Activated T-cell treated with anti-CD3 and anti-CD28 coated beads, Interleukin-2, amount 50 U/mL, for 4 hours (primary cell): ENCODE measurements at regions not wholly inside any gene's neighbourhood (a gene's known extent, or its start where the extent isn't known, plus 50 kb on each side); places are given as distances from the start of the nearest gene placed in this dataset.

ENCODE experiments used
- ATAC-seq, 2 donors: fragments of 200-7000 bp; cut with Tn5 transposase; one replicate each; pipeline ENCODE4 v1.10.0; 2021
- DNase-seq: peaks from one replicate; pipeline ENCODE4 v3.0.0-alpha.2; 2020
- H3K27me3 Mint-ChIP-seq: one replicate; pipeline ENCODE4 v1.8.0; 2021; ENCODE audit warnings: low read depth, mixed read lengths
- H3K36me3 Mint-ChIP-seq: one replicate; pipeline ENCODE4 v1.8.0; 2022; ENCODE audit warnings: mixed read lengths; ENCODE audit not compliant: insufficient read depth
- H3K4me1 Mint-ChIP-seq: one replicate; pipeline ENCODE4 v1.8.0; 2021; ENCODE audit warnings: low read depth, mixed read lengths
- H3K4me3 Mint-ChIP-seq: one replicate; pipeline ENCODE4 v1.8.0; 2021; ENCODE audit warnings: mild to moderate bottlenecking, moderate library complexity, mixed read lengths
- H3K9me3 Mint-ChIP-seq: one replicate; pipeline ENCODE4 v1.8.0; 2021; ENCODE audit warnings: mixed read lengths

DNA sequence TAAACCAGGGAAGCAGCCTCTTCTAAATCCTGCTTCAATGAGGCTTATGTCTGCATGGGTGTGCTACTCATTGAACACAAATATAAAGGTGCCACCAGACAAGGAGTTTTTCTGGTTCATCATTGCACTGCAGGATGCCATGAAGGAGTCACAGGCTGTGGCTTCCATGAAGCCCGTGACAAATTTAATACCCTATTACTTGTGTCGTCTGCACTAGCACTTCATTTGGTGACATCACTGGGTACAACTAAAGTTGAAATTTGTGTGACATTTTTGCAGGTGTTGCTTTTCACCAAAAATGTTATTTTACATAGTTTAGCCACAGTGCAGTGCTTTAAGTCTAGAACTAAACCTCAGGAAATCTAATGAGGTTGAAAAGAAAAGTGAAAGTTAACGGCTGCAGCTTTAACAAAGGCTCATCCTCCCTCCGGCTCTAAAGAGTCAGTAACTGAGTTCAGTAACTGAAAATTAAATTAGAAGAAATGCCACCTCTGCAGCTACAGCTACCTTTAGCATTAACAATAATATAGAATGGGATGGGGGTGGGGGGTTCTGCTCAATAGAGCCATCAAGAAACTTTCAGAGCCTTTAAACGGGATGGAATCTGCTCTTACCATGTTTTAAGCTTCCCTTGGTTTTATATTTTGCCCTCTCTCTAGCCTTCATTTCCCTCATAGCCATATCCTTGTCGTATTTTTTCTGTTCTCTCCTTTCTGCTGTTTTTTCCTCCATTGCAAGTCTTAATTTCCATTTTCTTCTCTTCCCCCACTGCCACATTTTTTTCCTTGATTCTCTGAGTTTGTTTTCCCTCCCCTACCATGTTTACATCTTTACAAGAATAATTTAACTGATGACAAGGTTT lies 233.8 kb upstream of the TMEM161B start:
- H3K9me3 Mint-ChIP-seq = no peaks in the 10 kb centered on the region
- H3K27me3 Mint-ChIP-seq = peaks cover 2% of the 10 kb centered on the region
- peak overlapping the region; percentile 86 for H3K4me3 Mint-ChIP-seq
- no peaks in the 10 kb centered on the region for H3K36me3 Mint-ChIP-seq
- peak; percentile 65 to 80 for ATAC-seq
- no peak for DNase-seq
- H3K4me1 Mint-ChIP-seq = peaks cover 13% of the 10 kb centered on the region

DNA sequence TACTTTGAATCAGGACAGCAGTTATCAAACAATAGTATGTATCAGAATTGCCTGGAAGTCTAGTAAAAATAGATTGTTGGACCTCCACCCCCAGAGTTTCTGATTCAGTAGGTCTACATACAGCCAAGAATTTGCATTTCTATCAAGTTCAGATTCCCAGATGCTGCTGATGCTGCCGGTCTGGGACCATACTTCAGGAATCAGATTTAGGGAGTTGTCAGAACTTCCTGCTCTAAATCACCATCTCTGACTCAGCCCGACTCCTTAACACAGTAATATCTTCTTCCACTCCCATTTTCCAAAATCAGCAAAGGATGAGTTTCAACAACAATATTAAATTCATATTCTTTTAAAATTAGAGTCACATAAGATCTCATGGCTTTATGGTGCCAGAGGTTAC lies 227.2 kb upstream of the TMEM161B start:
- no peaks in the 10 kb centered on the region for H3K36me3 Mint-ChIP-seq
- no peak for DNase-seq
- no peaks in the 10 kb centered on the region for H3K9me3 Mint-ChIP-seq
- no peak overlapping the region for H3K4me3 Mint-ChIP-seq
- no peak for ATAC-seq
- peaks cover 24% of the 10 kb centered on the region for H3K27me3 Mint-ChIP-seq
- H3K4me1 Mint-ChIP-seq = no peaks in the 10 kb centered on the region

DNA sequence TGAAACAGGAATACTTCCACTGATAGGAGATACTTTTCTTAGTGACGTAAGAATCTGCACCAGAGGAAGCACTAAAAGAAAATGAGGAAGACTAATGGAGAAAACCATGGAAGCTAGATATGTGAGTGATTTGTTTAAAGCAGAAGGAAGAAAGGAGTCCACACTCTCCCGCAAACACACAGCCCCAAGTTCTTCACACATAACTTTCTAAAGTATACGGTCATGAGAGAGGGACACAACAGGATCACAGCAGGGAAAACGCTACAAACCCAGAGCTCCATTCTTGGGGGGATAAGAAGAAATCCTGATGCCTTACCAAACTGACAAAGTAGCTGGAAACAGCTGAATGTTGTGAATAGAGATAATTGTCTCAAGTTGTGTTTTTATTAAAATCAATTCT lies 222.2 kb upstream of the TMEM161B start:
- ATAC-seq = no peak
- Mint-ChIP-seq H3K27me3 (peaks cover 17% of the 10 kb centered on the region), H3K4me1 (no peaks in the 10 kb centered on the region), H3K4me3 (no peak overlapping the region), H3K36me3 (no peaks in the 10 kb centered on the region), H3K9me3 (no peaks in the 10 kb centered on the region)
- no peak for DNase-seq

DNA sequence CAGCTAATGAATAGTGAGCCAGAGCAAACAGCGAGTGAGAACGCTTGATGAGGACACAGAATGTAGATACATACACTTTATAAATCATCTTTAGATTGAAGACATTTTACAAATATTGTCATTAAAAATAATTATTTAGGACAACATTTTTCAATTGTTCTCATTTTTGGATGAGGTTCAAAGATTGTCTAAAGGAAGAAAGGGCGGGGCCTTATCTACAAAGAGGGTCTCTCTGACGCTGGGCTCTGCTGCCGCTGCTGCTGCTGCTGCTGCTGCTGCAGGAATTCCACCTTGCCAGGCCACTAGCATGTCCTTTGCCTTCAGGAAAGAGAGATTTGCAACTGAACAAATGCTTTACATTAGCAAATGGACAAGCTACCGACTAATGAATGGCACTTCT lies 220.7 kb upstream of the TMEM161B start:
- Mint-ChIP-seq H3K9me3 (no peaks in the 10 kb centered on the region), H3K27me3 (peaks cover 15% of the 10 kb centered on the region), H3K4me3 (no peak overlapping the region), H3K36me3 (no peaks in the 10 kb centered on the region), H3K4me1 (no peaks in the 10 kb centered on the region)
- DNase-seq (no peak), ATAC-seq (no peak)

DNA sequence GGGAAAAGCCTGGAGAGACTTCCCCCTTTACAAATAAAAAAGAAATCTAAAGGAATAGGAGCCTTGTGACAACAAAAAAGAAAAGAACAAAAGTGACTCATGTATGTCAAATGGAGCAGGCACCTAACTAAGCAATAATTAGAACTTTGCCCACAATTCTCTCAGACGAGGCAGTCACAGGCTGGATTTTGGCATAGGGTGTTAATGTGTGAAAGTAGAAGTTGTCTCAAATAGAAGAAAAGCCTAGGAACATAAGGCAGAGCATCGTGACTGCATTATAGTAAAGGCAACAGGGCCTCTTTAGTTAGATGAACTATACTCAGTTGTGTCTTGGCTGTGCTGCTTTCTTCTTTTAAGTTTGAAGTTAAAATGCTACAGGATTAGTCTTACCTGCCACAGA lies 219.9 kb upstream of the TMEM161B start:
- H3K36me3 Mint-ChIP-seq = no peaks in the 10 kb centered on the region
- H3K4me3 Mint-ChIP-seq = no peak overlapping the region
- H3K9me3 Mint-ChIP-seq = no peaks in the 10 kb centered on the region
- peaks cover 16% of the 10 kb centered on the region for H3K27me3 Mint-ChIP-seq
- ATAC-seq (no peak), DNase-seq (no peak)
- H3K4me1 Mint-ChIP-seq = no peaks in the 10 kb centered on the region

DNA sequence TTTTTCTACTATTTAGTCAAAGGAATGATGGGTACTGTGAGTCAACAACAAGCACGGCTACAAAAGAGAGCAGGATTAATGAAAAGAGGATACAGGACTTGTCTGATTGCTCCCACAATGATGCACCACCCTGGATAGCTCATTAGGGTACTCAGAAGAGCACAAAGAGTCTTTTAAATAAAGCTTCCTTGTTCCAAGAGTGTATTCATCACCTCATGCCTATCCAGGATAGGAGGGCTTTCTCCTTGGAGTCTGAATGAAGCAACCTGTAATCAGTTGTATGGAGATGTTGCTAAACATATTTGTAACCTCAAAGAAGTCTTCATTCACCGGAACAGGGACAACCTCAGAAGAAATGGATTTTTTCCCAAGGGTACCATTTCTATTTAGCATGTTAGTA lies 219.5 kb upstream of the TMEM161B start:
- peaks cover 14% of the 10 kb centered on the region for H3K27me3 Mint-ChIP-seq
- no peak overlapping the region for H3K4me3 Mint-ChIP-seq
- no peak for DNase-seq
- no peaks in the 10 kb centered on the region for H3K9me3 Mint-ChIP-seq
- no peaks in the 10 kb centered on the region for H3K36me3 Mint-ChIP-seq
- no peaks in the 10 kb centered on the region for H3K4me1 Mint-ChIP-seq
- no peak for ATAC-seq

DNA sequence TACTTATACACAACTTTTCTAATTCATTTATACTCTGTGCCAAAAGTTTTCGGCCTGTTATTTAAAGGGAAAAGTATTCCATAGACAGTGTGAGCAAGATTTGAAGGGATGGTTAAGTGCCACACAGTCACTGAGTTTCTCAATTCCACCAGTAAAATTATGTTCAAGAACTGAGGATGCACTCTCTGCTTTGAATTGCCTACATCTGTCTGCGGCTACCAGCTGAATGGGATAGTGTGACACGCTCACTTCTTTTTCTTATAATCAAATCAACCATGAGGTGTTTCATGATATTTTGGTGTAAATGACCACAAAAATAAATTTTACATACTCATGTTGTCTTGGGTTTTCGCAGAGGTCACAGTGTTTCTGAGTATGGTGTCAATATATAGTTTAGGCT lies 218.4 kb upstream of the TMEM161B start:
- H3K36me3 Mint-ChIP-seq = no peaks in the 10 kb centered on the region
- ATAC-seq (no peak), DNase-seq (no peak)
- no peaks in the 10 kb centered on the region for H3K4me1 Mint-ChIP-seq
- no peaks in the 10 kb centered on the region for H3K9me3 Mint-ChIP-seq
- no peak overlapping the region for H3K4me3 Mint-ChIP-seq
- H3K27me3 Mint-ChIP-seq = peaks cover 14% of the 10 kb centered on the region

DNA sequence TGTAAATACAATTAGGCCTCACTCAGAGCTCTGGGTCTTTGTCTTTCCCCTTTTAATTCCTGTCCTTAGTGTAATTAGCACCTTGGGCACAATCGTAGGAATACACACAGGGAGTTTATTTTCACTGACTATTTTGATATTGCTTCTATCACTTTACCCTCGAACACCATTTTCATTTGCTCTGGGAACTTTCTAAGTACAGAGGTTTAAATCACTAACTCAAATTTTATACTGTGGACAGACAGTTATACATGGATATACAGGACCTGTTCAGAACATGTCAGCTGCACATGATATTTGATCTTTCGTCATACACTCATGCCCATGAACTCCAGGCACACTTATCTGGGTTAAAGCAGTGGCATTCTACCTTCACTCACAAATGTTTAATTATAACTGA lies 217.8 kb upstream of the TMEM161B start:
- Mint-ChIP-seq H3K27me3 (peaks cover 13% of the 10 kb centered on the region), H3K36me3 (no peaks in the 10 kb centered on the region), H3K4me3 (no peak overlapping the region), H3K9me3 (no peaks in the 10 kb centered on the region), H3K4me1 (no peaks in the 10 kb centered on the region)
- ATAC-seq (no peak), DNase-seq (no peak)

DNA sequence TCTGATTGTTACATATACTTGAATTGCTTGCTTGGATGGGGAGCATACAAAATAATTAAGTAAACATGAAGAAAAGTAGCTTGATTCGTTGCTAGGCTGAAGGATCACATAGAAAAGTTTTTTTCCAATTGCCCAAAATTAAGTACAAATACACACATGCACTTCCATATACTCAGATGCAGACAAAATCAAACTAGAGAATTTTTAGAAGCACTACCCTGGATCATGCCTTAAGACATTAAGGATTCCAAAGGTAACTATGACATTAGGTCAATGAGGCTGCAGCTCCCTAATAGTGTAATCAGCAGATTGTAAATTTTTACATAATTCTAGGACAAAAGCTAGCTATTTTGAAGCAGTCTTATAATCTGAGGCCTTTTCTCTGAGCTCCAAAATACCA lies 216.9 kb upstream of the TMEM161B start:
- Mint-ChIP-seq H3K4me3 (no peak overlapping the region), H3K4me1 (no peaks in the 10 kb centered on the region), H3K36me3 (no peaks in the 10 kb centered on the region), H3K9me3 (no peaks in the 10 kb centered on the region), H3K27me3 (peaks cover 16% of the 10 kb centered on the region)
- DNase-seq = no peak
- ATAC-seq = no peak

DNA sequence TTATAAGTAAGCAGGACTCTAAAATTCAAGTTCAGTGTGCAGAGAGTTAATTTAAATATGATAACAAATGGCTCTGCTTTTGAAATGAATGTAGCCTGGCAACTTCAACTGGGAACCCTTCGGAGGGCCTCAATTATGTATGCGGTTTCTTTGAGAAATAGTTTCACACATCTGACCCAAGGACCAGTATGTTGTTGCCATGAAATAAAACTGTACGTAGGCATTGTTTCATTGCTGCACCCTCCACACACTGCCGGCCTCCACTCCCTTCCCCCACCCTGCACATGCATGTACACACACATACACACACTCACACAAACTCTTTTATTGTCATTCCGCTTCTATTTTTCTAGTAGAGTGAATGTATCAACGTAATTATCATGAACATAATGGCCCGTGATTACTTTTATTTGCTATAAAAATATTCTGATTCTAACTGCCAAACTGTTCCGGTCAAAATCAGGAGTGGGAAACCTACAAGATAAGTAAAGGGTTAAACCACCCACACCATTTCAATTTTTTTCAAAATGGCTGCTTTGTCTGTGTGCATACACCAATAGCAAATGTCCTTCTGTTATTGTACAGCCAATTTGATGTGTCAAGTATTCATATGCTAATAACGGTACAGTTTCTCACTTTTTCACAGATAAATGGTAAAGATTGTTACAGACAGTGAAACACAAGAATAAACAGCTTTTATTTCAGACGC lies 215.5 kb upstream of the TMEM161B start:
- Mint-ChIP-seq H3K9me3 (no peaks in the 10 kb centered on the region), H3K4me1 (no peaks in the 10 kb centered on the region), H3K27me3 (peaks cover 17% of the 10 kb centered on the region), H3K4me3 (no peak overlapping the region), H3K36me3 (no peaks in the 10 kb centered on the region)
- no peak for DNase-seq
- ATAC-seq = no peak

DNA sequence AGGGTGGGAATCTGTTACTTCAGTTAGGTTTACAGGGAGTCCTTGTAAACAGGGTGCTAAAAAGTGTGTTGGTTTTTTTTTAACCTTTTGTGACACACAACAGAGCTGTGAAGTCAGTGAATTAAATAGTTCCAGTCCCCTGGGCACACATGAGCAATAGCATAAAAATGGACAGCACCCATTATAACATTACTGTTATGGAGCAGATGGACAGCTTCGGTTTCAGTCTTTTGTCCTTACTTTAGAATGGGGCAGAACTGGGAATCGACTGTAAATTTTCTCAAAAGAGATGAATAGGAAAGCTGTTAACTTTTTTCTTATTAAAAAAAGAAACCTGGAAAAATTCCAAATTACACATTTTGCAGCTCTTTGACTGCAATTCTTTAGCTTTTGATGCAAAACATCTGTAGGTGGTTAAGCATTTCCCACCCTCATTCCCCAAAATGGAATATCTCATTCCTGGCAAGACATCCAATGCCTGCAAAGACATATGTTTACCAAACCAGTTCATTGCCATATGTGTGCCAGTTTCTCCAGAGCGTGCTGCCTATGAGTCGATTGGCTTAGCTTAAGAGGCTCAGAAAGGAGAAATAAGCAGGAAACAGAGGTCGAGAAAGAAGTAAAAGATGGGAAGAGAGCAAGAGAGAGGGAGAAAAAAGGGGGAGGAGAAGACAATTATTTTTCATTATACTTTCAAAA lies 212.3 kb upstream of the TMEM161B start:
- Mint-ChIP-seq H3K36me3 (no peaks in the 10 kb centered on the region), H3K4me3 (no peak overlapping the region), H3K4me1 (no peaks in the 10 kb centered on the region), H3K27me3 (peaks cover 17% of the 10 kb centered on the region), H3K9me3 (no peaks in the 10 kb centered on the region)
- DNase-seq (no peak), ATAC-seq (no peak)

DNA sequence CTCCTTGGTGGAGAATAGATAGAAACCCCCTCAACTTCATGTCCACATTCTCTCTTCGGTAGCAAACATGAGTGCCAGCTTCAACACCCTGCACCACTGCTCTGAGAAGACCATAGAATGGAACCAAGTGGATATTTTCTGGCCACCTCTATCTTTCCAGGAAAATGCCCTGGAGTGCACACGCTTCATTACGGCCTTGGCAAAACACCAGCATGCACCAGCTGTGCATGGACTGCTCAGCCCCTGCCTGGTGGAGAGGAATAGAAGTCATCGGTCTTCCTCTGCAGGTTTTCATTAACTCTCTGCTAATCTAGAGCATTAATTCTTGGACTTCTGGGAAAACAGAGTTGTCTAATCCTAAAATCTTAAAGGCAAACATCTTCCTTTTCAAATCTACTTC lies 211.6 kb upstream of the TMEM161B start:
- H3K4me3 Mint-ChIP-seq = no peak overlapping the region
- no peaks in the 10 kb centered on the region for H3K9me3 Mint-ChIP-seq

DNA sequence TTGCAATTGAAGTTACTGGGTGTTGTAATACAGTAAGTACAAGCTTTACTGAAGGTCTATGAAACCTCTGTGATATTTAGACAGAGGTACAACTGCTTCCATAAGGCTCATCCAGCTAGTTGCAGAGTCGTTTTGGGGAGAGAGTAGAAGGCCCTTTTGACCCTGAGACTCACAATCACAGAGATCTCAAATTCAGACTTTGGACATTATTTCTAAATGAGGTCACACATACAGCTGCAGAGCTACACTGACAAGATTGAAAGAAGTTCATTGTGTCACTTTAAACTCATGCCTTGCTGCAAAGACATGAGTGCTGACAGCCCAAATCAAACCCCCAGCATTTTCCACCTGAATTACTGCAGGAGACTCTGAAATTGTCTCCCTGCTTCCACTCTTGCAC lies 205.9 kb upstream of the TMEM161B start:
- Mint-ChIP-seq H3K27me3 (peaks cover 11% of the 10 kb centered on the region), H3K36me3 (no peaks in the 10 kb centered on the region), H3K4me3 (no peak overlapping the region), H3K9me3 (peaks cover 9% of the 10 kb centered on the region), H3K4me1 (no peaks in the 10 kb centered on the region)
- ATAC-seq (no peak), DNase-seq (no peak)

More for the DNA sequence above, 211.6 kb upstream of the TMEM161B start:
- peaks cover 17% of the 10 kb centered on the region for H3K27me3 Mint-ChIP-seq
- no peaks in the 10 kb centered on the region for H3K4me1 Mint-ChIP-seq
- H3K36me3 Mint-ChIP-seq = no peaks in the 10 kb centered on the region
- DNase-seq = no peak
- no peak for ATAC-seq

DNA sequence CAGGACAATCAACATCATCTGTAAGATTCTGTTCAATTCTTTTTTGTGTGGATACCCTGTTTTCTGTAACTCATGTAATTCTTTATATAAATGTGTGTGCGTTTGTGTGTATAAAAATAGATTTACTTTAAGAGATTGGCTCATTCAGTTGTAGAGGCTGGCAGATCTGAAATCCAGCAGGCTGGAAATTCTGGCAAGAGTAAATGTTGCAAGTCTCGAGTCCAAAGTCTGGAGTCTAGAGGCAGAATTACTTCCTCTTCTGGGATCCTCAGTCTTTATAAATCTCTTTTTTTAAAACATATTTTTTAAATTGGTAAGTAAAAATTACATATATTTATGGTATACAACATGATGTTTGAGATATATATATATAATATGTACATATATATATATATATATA lies 202.1 kb upstream of the TMEM161B start:
- Mint-ChIP-seq H3K9me3 (peaks cover 9% of the 10 kb centered on the region), H3K4me3 (no peak overlapping the region), H3K4me1 (no peaks in the 10 kb centered on the region), H3K36me3 (no peaks in the 10 kb centered on the region), H3K27me3 (peaks cover 12% of the 10 kb centered on the region)
- DNase-seq = no peak
- no peak for ATAC-seq

DNA sequence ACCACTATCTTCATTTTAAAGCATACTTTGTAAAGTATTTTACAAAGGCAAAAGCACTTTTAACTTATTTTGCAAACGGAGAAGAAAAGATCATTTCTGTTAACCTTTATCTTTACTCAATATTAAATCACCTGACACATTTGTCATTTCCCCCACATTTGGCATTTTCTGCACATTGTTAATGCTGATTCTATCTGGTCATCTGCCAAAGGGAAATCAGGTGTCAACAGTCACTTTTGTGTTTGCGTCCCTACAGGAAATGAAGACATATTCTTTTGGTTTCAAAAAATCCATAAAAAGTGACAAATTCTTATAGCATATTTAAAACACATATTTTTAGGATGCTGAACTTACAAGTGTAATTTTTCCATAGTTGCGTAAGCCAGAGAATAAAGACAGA lies 191.3 kb upstream of the TMEM161B start:
- Mint-ChIP-seq H3K9me3 (no peaks in the 10 kb centered on the region), H3K27me3 (peaks cover 2% of the 10 kb centered on the region), H3K4me1 (no peaks in the 10 kb centered on the region), H3K36me3 (no peaks in the 10 kb centered on the region), H3K4me3 (no peak overlapping the region)
- DNase-seq (no peak), ATAC-seq (no peak)
